VCaP (cell line): ENCODE measurements at regions not wholly inside any gene's neighbourhood (a gene's known extent, or its start where the extent isn't known, plus 50 kb on each side); places are given as distances from the start of the nearest gene placed in this dataset.
A peak's percentile ranks its signal among the peaks of the same experiment; 100 is the strongest.
"Not testable (repeated sequence)": the region's sequence is repeated elsewhere in the genome, so short reads cannot be mapped to it uniquely, and the experiment has no call there.

ENCODE experiments used
- H3K27ac ChIP-seq: fragments of 450-650 bp; 2 replicates; pipeline ENCODE4 v1.5.1; 2017
- CTCF ChIP-seq: fragments of 450-650 bp; conservative IDR thresholded peaks from 2 replicates; pipeline ENCODE4 v1.5.1; 2017; ENCODE audit warnings: mild to moderate bottlenecking, moderate library complexity

- TF ChIP-seq CTCF = no peak
- no peak overlapping the region for H3K27ac ChIP-seq
Measured at GRCh38 chr1:121538943-121539575, 354.3 kb downstream of the SRGAP2C start.

GRCh38 chr1:121543988-121544387 is 359.2 kb downstream of the SRGAP2C start:
- H3K27ac ChIP-seq = not testable (repeated sequence)

GRCh38 chr1:121544500-121544899 is 359.7 kb downstream of the SRGAP2C start:
- H3K27ac ChIP-seq = no peak overlapping the region
- no peak for TF ChIP-seq CTCF

GRCh38 chr1:121545899-121546298 is 361.1 kb downstream of the SRGAP2C start:
- not testable (repeated sequence) for H3K27ac ChIP-seq

GRCh38 chr1:121546830-121547591 is 362.2 kb downstream of the SRGAP2C start:
- no peak for TF ChIP-seq CTCF
- peak overlapping the region; percentile 64 for H3K27ac ChIP-seq

GRCh38 chr1:121547726-121548125 is 363.0 kb downstream of the SRGAP2C start:
- peak overlapping the region; percentile 64 for H3K27ac ChIP-seq

GRCh38 chr1:121550817-121551216 is 366.0 kb downstream of the SRGAP2C start:
- not testable (repeated sequence) for H3K27ac ChIP-seq

GRCh38 chr1:121551491-121551890 is 366.7 kb downstream of the SRGAP2C start:
- H3K27ac ChIP-seq = not testable (repeated sequence)

GRCh38 chr1:121556560-121556959 is 371.8 kb downstream of the SRGAP2C start:
- not testable (repeated sequence) for H3K27ac ChIP-seq

- H3K27ac ChIP-seq = not testable (repeated sequence)
Measured at GRCh38 chr1:121558034-121558433, 373.3 kb downstream of the SRGAP2C start.

GRCh38 chr1:121558514-121558913 is 373.7 kb downstream of the SRGAP2C start:
- TF ChIP-seq CTCF = no peak
- no peak overlapping the region for H3K27ac ChIP-seq
